IMR-90 (cell line): ENCODE measurements at regions not wholly inside any gene's neighbourhood (a gene's known extent, or its start where the extent isn't known, plus 50 kb on each side); places are given as distances from the start of the nearest gene placed in this dataset.

Experiments
- ATAC-seq: fragments of 200-7000 bp; cut with Tn5 transposase; 2 replicates; pipeline ENCODE4 v1.9.1; 2020; ENCODE audit warnings: low read depth, mild to moderate bottlenecking, moderate library complexity
- BruUV-seq: library from RNA; stranded (reverse); fragments of 400-500 nt; replicated peaks from 2 replicates; lab custom pipeline; 2021; lab: Mats Ljungman, UMichigan
- CTCF ChIA-PET: fragments of 300-600 bp; formaldehyde crosslinking; extraction: SDS; loops from one replicate; lab custom pipeline; 2021; ENCODE audit warnings: antibody characterized with exemption; lab: Yijun Ruan, JAX
- POLR2A ChIA-PET: fragments of 300-600 bp; sonication (Branson Sonifier 250); formaldehyde crosslinking; loops from one replicate; lab custom pipeline; 2022; ENCODE audit warnings: antibody characterized with exemption; ENCODE audit not compliant: unreplicated experiment; lab: Charles Lee
- DNase-seq: peaks from one replicate; pipeline ENCODE4 v3.0.0; 2013
- H2AFZ ChIP-seq: replicated peaks from 2 replicates; pipeline ENCODE3; 2013; ENCODE audit warnings: low read length, mild to moderate bottlenecking; ENCODE audit not compliant: poor library complexity
- H2AK5ac ChIP-seq: 2 replicates; pipeline ENCODE4 v1.6.1; 2013; ENCODE audit warnings: low read depth, low read length, inconsistent platforms
- H2AK9ac ChIP-seq: replicated peaks from 2 replicates; pipeline ENCODE3; 2013; ENCODE audit warnings: mild to moderate bottlenecking, low read depth, low read length, moderate library complexity; ENCODE audit not compliant: poor library complexity
- H2BK120ac ChIP-seq: 2 replicates; pipeline ENCODE4 v1.6.1; 2013; ENCODE audit warnings: low read depth, low read length, inconsistent platforms
- H2BK15ac ChIP-seq: 3 replicates; pipeline ENCODE4 v1.6.1; 2013; ENCODE audit warnings: low read depth, low read length, inconsistent platforms
- H2BK20ac ChIP-seq: 2 replicates; pipeline ENCODE4 v1.6.1; 2013; ENCODE audit warnings: low read depth, mild to moderate bottlenecking, inconsistent platforms, low read length, moderate library complexity
- H2BK5ac ChIP-seq: 2 replicates; pipeline ENCODE4 v1.6.1; 2013; ENCODE audit warnings: mild to moderate bottlenecking, low read depth, low read length, inconsistent platforms; ENCODE audit not compliant: poor library complexity, severe bottlenecking
- H3K14ac ChIP-seq: replicated peaks from 2 replicates; pipeline ENCODE4 v1.6.1; 2013; ENCODE audit warnings: low read depth, low read length, inconsistent platforms
- H3K18ac ChIP-seq: 2 replicates; pipeline ENCODE4 v1.6.1; 2013; ENCODE audit warnings: low read depth, low read length, control low read depth
- H3K23ac ChIP-seq: 2 replicates; pipeline ENCODE4 v1.6.1; 2013; ENCODE audit warnings: low read depth, low read length, inconsistent platforms
- H3K27ac ChIP-seq: 2 replicates; pipeline ENCODE4 v1.5.1; 2013; ENCODE audit warnings: mild to moderate bottlenecking, control low read depth, low read length; ENCODE audit not compliant: insufficient read depth
- H3K27me3 ChIP-seq: 2 replicates; pipeline ENCODE4 v1.6.1; 2013; ENCODE audit warnings: low read length; ENCODE audit not compliant: control insufficient read depth, insufficient read depth
- H3K36me3 ChIP-seq: 2 replicates; pipeline ENCODE4 v1.6.1; 2013; ENCODE audit warnings: low read length, mixed read lengths; ENCODE audit not compliant: control insufficient read depth, insufficient read depth
- H3K4ac ChIP-seq: 2 replicates; pipeline ENCODE4 v1.6.1; 2013; ENCODE audit warnings: low read depth, low read length, inconsistent platforms
- H3K4me1 ChIP-seq: 2 replicates; pipeline ENCODE4 v1.6.1; 2013; ENCODE audit warnings: low read length, mixed read lengths; ENCODE audit not compliant: control insufficient read depth, insufficient read depth
- H3K4me2 ChIP-seq: 2 replicates; pipeline ENCODE4 v1.6.1; 2013; ENCODE audit warnings: low read depth, mild to moderate bottlenecking, control low read depth, low read length, moderate library complexity
- H3K4me3 ChIP-seq: 2 replicates; pipeline ENCODE4 v1.5.1; 2013; ENCODE audit warnings: low read depth, mild to moderate bottlenecking, control low read depth, low read length, moderate library complexity; ENCODE audit not compliant: insufficient read depth
- H3K56ac ChIP-seq: 2 replicates; pipeline ENCODE4 v1.6.1; 2013; ENCODE audit warnings: low read length, inconsistent platforms; ENCODE audit not compliant: insufficient read depth; ENCODE audit errors: extremely low read depth
- H3K79me1 ChIP-seq, 2 experiments: 2 replicates each; pipeline ENCODE4 v1.6.1; 2013; ENCODE audit warnings: low read length in 2 of 2, inconsistent platforms in 1 of 2, low read depth in 1 of 2
- H3K9ac ChIP-seq: 2 replicates; pipeline ENCODE4 v1.6.1; 2013; ENCODE audit warnings: low read depth, low read length, control low read depth
- H3K9me1 ChIP-seq: 2 replicates; pipeline ENCODE4 v1.6.1; 2013; ENCODE audit warnings: low read length, inconsistent platforms; ENCODE audit not compliant: insufficient read depth
- H3K9me3 ChIP-seq: 2 replicates; pipeline ENCODE4 v1.6.1; 2013; ENCODE audit warnings: low read length; ENCODE audit not compliant: control insufficient read depth, insufficient read depth
- H4K20me1 ChIP-seq: 2 replicates; pipeline ENCODE4 v1.6.1; 2013; ENCODE audit warnings: low read length, inconsistent platforms; ENCODE audit not compliant: insufficient read depth
- H4K5ac ChIP-seq: 2 replicates; pipeline ENCODE4 v1.6.1; 2013; ENCODE audit warnings: mild to moderate bottlenecking, low read depth, low read length, control low read depth
- H4K8ac ChIP-seq, 2 experiments: 2 replicates each; pipeline ENCODE4 v1.6.1; 2013; ENCODE audit warnings: low read depth in 2 of 2, low read length in 2 of 2, control low read depth in 1 of 2, inconsistent platforms in 1 of 2
- H4K91ac ChIP-seq: 2 replicates; pipeline ENCODE4 v1.6.1; 2013; ENCODE audit warnings: low read depth, low read length, inconsistent platforms; ENCODE audit not compliant: insufficient read depth
- BHLHE40 ChIP-seq: fragments of 150-350 bp; IDR thresholded peaks from 2 replicates; pipeline ENCODE4 v1.6.1; 2016; ENCODE audit warnings: mild to moderate bottlenecking, low read depth, low read length
- ELK1 ChIP-seq: fragments of 150-350 bp; IDR thresholded peaks from 2 replicates; pipeline ENCODE4 v1.6.1; 2016; ENCODE audit warnings: low read depth, mild to moderate bottlenecking, low read length, moderate library complexity, borderline replicate concordance
- FOS ChIP-seq: fragments of 150-350 bp; IDR thresholded peaks from 2 replicates; pipeline ENCODE4 v1.6.1; 2016; ENCODE audit warnings: low read depth, low read length
- MAZ ChIP-seq: IDR thresholded peaks from 2 replicates; pipeline ENCODE4 v1.6.1; 2012; ENCODE audit warnings: low read depth, mild to moderate bottlenecking, low read length, improper control_type of control experiment, moderate library complexity, borderline replicate concordance
- NFE2L2 ChIP-seq: fragments of 150-350 bp; IDR thresholded peaks from 2 replicates; pipeline ENCODE4 v1.6.1; 2016; ENCODE audit warnings: low read depth, mild to moderate bottlenecking, low read length
- POLR2A ChIP-seq: IDR thresholded peaks from 2 replicates; pipeline ENCODE4 v1.6.1; 2012; ENCODE audit warnings: mild to moderate bottlenecking, low read depth, low read length
- RFX5 ChIP-seq: IDR thresholded peaks from 2 replicates; pipeline ENCODE4 v1.8.0; 2012; ENCODE audit warnings: low read depth, mild to moderate bottlenecking, low read length, moderate library complexity
- SMC3 ChIP-seq: fragments of 150-350 bp; IDR thresholded peaks from 2 replicates; pipeline ENCODE4 v1.6.1; 2016; ENCODE audit warnings: low read depth, mild to moderate bottlenecking, antibody characterized with exemption, low read length, moderate library complexity
- WGBS, 2 experiments: methylation state at CpG; one replicate each; pipeline versions ENCODE4 v1.1.5 to v1.1.7; 2013; ENCODE audit warnings: missing lambda C conversion rate in 2 of 2; ENCODE audit not compliant: insufficient read length in 1 of 2; ENCODE audit errors: extremely low coverage in 2 of 2; 5-methylcytosine and 5-hydroxymethylcytosine counted together
- dilution Hi-C: fragments of 300-500 bp; cut with HindIII; formaldehyde crosslinking; loops from one replicate; pipeline ENCODE4 v1.14.3; 2018; ENCODE audit warnings: low sequenced_read_pairs; ENCODE audit not compliant: unreplicated experiment
- in situ Hi-C: fragments of 300-500 bp; cut with MboI; formaldehyde crosslinking; loops from 3 replicates; pipeline ENCODE4 v1.14.3; 2019; ENCODE audit warnings: low sequenced_read_pairs, inconsistent platforms, mixed read lengths
- intact Hi-C: fragments of 100-400 bp; cut with micrococcal nuclease; formaldehyde crosslinking; loops from 2 replicates; pipeline ENCODE4 v1.10.0; 2022

GRCh38 chr6:40916845-40917244, 122.2 kb downstream of the UNC5CL start:
- H4K91ac ChIP-seq: no peak overlapping the region
- no peak overlapping the region for H3K56ac ChIP-seq
- BruUV-seq: no TSS peak
- no peak overlapping the region for H4K5ac ChIP-seq
- dilution Hi-C loops: no loop called here
- intact Hi-C loops: no loop called here
- H3K4me1 ChIP-seq: no peaks in the 10 kb centered on the region
- no peaks in the 10 kb centered on the region for H3K9me3 ChIP-seq
- no peak overlapping the region for H2BK15ac ChIP-seq
- H3K9ac ChIP-seq: no peak overlapping the region
- POLR2A ChIA-PET: no interaction called here
- no peak overlapping the region for H3K4me2 ChIP-seq
- no peaks in the 10 kb centered on the region for H3K9me1 ChIP-seq
- no peak overlapping the region for H3K23ac ChIP-seq
- no peak overlapping the region for H3K18ac ChIP-seq
- in situ Hi-C loops: no loop called here
- no peak overlapping the region for H2AFZ ChIP-seq
- no peak overlapping the region for H2BK120ac ChIP-seq
- H3K4ac ChIP-seq: no peak overlapping the region
- H3K79me1 ChIP-seq: no peaks in the 10 kb centered on the region
- H3K4me3 ChIP-seq: no peak overlapping the region
- no peak overlapping the region for H3K27ac ChIP-seq
- H2AK9ac ChIP-seq: peak overlapping the region; percentile 77
- H3K36me3 ChIP-seq: no peaks in the 10 kb centered on the region
- no CpG with 5 or more reads among the region's 1 CpG for WGBS, 2 experiments
- H4K20me1 ChIP-seq: no peaks in the 10 kb centered on the region
- H4K8ac ChIP-seq: no peak overlapping the region
- ATAC-seq (no peak), DNase-seq (no peak)
- H2AK5ac ChIP-seq: no peak overlapping the region
- H3K14ac ChIP-seq: no peak overlapping the region
- TF ChIP-seq SMC3 (no peak), POLR2A (no peak), MAZ (no peak), ELK1 (no peak), NFE2L2 (no peak), RFX5 (no peak), BHLHE40 (no peak), FOS (no peak)
- H2BK20ac ChIP-seq: no peak overlapping the region
- peaks cover 48% of the 10 kb centered on the region for H3K27me3 ChIP-seq
- no peak overlapping the region for H2BK5ac ChIP-seq
- CTCF ChIA-PET: no interaction called here
